Right ventricle myocardium superior (tissue), 1 donor: ENCODE measurements at regions not wholly inside any gene's neighbourhood (a gene's known extent, or its start where the extent isn't known, plus 50 kb on each side); places are given as distances from the start of the nearest gene placed in this dataset.
"Not testable (repeated sequence)": the region's sequence is repeated elsewhere in the genome, so short reads cannot be mapped to it uniquely, and the experiment has no call there.

Experiments
- ATAC-seq: fragments of 200-7000 bp; cut with Tn5 transposase; one replicate; pipeline ENCODE4 v1.9.1; 2020; ENCODE audit warnings: mild to moderate bottlenecking; ENCODE audit not compliant: poor library complexity
- DNase-seq: peaks from one replicate; pipeline ENCODE4 v3.0.0-alpha.2; 2020
- intact Hi-C: fragments of 100-400 bp; cut with DNase I; formaldehyde crosslinking; loops from one replicate; pipeline ENCODE4 v1.11.2; 2022
- donor health status: DM: no; HTN: yes; CAD: no; lungs with severe emphysema.

- intact Hi-C loops: no loop called here
- ATAC-seq: no peak
- no peak for DNase-seq
These were observed 86.1 kb downstream of the RAP2A start for GRCh38 chr13:97520061-97520460.

GRCh38 chr13:97520866-97521265, 86.9 kb downstream of the RAP2A start:
- no peak for ATAC-seq
- DNase-seq: no peak
- intact Hi-C loops: no loop called here

- ATAC-seq (no peak), DNase-seq (no peak)
- intact Hi-C loops: no loop called here
These were observed 87.8 kb downstream of the RAP2A start for GRCh38 chr13:97521726-97522125.

- no peak for DNase-seq
- ATAC-seq: no peak
- intact Hi-C loops: no loop called here
These were observed 88.3 kb downstream of the RAP2A start for GRCh38 chr13:97522243-97522642.

- intact Hi-C loops: no loop called here
- no peak for ATAC-seq
- no peak for DNase-seq
These were observed 92.6 kb downstream of the RAP2A start for GRCh38 chr13:97526556-97526955.

GRCh38 chr13:97528518-97528917, 94.5 kb downstream of the RAP2A start:
- DNase-seq (no peak), ATAC-seq (no peak)
- intact Hi-C loops: no loop called here

GRCh38 chr13:97534540-97534939, 100.6 kb downstream of the RAP2A start:
- ATAC-seq: no peak
- intact Hi-C loops: no loop called here

GRCh38 chr13:97535614-97536013, 101.6 kb downstream of the RAP2A start:
- DNase-seq (no peak), ATAC-seq (no peak)
- intact Hi-C loops: no loop called here

More at GRCh38 chr13:97534540-97534939, 100.6 kb downstream of the RAP2A start:
- DNase-seq: no peak

- ATAC-seq: no peak
- intact Hi-C loops: no loop called here
- no peak for DNase-seq
These were observed 103.1 kb downstream of the RAP2A start for GRCh38 chr13:97537110-97537509.

- intact Hi-C loops: no loop called here
- DNase-seq (no peak), ATAC-seq (no peak)
These were observed 104.2 kb downstream of the RAP2A start for GRCh38 chr13:97538203-97538602.

GRCh38 chr13:97539651-97540610, 106.0 kb downstream of the RAP2A start:
- DNase-seq: no peak
- intact Hi-C loops: no loop called here
- ATAC-seq: no peak

- DNase-seq (no peak), ATAC-seq (no peak)
- intact Hi-C loops: no loop called here
These were observed 106.7 kb downstream of the RAP2A start for GRCh38 chr13:97540696-97541095.

GRCh38 chr13:97542102-97542685, 108.2 kb downstream of the RAP2A start:
- intact Hi-C loops: no loop called here
- ATAC-seq (no peak), DNase-seq (no peak)

- DNase-seq (no peak), ATAC-seq (no peak)
- intact Hi-C loops: no loop called here
These were observed 110.2 kb downstream of the RAP2A start for GRCh38 chr13:97544031-97544765.

GRCh38 chr13:97544971-97545499, 111.1 kb downstream of the RAP2A start:
- DNase-seq, ATAC-seq, intact Hi-C loops: not testable (repeated sequence)

- intact Hi-C loops: no loop called here
- DNase-seq: no peak
These were observed 114.2 kb downstream of the RAP2A start for GRCh38 chr13:97548138-97548537.

GRCh38 chr13:97548711-97549110, 114.7 kb downstream of the RAP2A start:
- ATAC-seq: no peak
- intact Hi-C loops: no loop called here
- no peak for DNase-seq

More at GRCh38 chr13:97548138-97548537, 114.2 kb downstream of the RAP2A start:
- ATAC-seq: no peak

GRCh38 chr13:97549201-97549600, 115.2 kb downstream of the RAP2A start:
- ATAC-seq (no peak), DNase-seq (no peak)
- intact Hi-C loops: no loop called here

GRCh38 chr13:97554496-97554895, 120.5 kb downstream of the RAP2A start:
- no peak for DNase-seq
- no peak for ATAC-seq
- intact Hi-C loops: no loop called here
